ENCODE measurements at regions not wholly inside any gene's neighbourhood (a gene's known extent, or its start where the extent isn't known, plus 50 kb on each side); places are given as distances from the start of the nearest gene placed in this dataset.

DNA sequence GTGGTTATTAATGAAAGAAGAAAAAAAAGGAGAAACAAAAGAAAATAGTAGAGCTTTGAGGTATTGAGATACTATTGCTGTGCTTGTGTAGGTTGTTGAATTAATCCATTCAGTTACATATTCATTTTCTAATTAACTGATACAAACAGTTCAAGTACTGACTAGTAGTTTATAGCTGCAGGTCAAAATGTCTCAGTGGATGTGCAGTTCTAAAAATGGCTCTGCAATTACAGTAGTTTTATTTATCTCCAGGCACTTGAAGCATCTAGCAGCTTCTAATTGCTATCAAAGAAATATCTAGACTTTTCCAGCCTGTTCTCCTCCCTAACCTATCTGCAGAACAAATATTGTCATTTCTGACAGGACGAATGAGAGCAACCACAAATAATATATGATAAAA lies 1887.7 kb upstream of the PCDH7 start:
- Histone ChIP-seq H3K27ac (ENCODE audit: low read depth, low read length) (no peak overlapping the region), H3K27me3 (ENCODE audit: control insufficient read depth, low read length) (no peaks in the 10 kb centered on the region), H3K4me2 (ENCODE audit: low read length) (no peak overlapping the region), H3K4me3 (ENCODE audit: low read length) (no peak overlapping the region), H4K20me1 (ENCODE audit: control insufficient read depth, insufficient read depth, low read depth, low read length) (no peaks in the 10 kb centered on the region), H3F3A (ENCODE audit: control insufficient read depth, insufficient read depth) (no peaks in the 10 kb centered on the region), H3K36me3 (ENCODE audit: control insufficient read depth, low read length) (no peaks in the 10 kb centered on the region), H3K4me1 (ENCODE audit: control insufficient read depth, low read length) (no peaks in the 10 kb centered on the region), H3K9me2 (replicated peaks; ENCODE audit: control insufficient read depth, low read length) (no peaks in the 10 kb centered on the region), H3K9me3 (ENCODE audit: control insufficient read depth, insufficient read depth, low read length) (no peaks in the 10 kb centered on the region), H3K79me2 (ENCODE audit: control insufficient read depth, low read length) (no peaks in the 10 kb centered on the region)
- TF ChIP-seq EZH2phosphoT487 (IDR thresholded peaks at IDR 0.05; ENCODE audit: borderline replicate concordance, low read length), result no peak
- TF ChIP-seq, protein P1, sequence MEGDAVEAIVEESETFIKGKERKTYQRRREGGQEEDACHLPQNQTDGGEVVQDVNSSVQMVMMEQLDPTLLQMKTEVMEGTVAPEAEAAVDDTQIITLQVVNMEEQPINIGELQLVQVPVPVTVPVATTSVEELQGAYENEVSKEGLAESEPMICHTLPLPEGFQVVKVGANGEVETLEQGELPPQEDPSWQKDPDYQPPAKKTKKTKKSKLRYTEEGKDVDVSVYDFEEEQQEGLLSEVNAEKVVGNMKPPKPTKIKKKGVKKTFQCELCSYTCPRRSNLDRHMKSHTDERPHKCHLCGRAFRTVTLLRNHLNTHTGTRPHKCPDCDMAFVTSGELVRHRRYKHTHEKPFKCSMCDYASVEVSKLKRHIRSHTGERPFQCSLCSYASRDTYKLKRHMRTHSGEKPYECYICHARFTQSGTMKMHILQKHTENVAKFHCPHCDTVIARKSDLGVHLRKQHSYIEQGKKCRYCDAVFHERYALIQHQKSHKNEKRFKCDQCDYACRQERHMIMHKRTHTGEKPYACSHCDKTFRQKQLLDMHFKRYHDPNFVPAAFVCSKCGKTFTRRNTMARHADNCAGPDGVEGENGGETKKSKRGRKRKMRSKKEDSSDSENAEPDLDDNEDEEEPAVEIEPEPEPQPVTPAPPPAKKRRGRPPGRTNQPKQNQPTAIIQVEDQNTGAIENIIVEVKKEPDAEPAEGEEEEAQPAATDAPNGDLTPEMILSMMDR (IDR thresholded peaks at IDR 0.05; ENCODE audit: low read depth, low read length, poor library complexity, severe bottlenecking), result no peak

DNA sequence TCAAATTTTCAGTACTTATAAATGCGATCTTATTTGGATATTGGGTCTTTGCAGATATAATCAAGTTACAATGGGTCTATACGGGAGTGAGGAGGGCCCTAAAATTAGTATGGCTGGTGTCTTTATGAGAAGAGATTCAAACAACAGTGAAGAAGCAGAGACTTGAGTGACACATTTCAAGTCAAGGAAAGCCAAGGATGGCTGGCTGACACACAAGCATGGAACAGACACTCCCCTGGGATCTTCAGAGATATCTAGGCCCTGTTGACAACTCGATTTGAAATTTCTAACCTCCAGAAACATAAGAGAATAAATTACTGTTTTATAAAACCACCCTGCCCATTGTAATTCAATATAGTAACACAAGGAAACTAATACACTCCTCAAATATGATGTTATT lies 1886.0 kb upstream of the PCDH7 start:
- Histone ChIP-seq H3K79me2 (ENCODE audit: control insufficient read depth, low read length) (no peaks in the 10 kb centered on the region), H4K20me1 (ENCODE audit: control insufficient read depth, insufficient read depth, low read depth, low read length) (no peaks in the 10 kb centered on the region), H3K4me1 (ENCODE audit: control insufficient read depth, low read length) (no peaks in the 10 kb centered on the region), H3K36me3 (ENCODE audit: control insufficient read depth, low read length) (no peaks in the 10 kb centered on the region), H3K9me3 (ENCODE audit: control insufficient read depth, insufficient read depth, low read length) (no peaks in the 10 kb centered on the region), H3K9me2 (replicated peaks; ENCODE audit: control insufficient read depth, low read length) (no peaks in the 10 kb centered on the region), H3K27me3 (ENCODE audit: control insufficient read depth, low read length) (no peaks in the 10 kb centered on the region), H3K27ac (ENCODE audit: low read depth, low read length) (no peak overlapping the region), H3F3A (ENCODE audit: control insufficient read depth, insufficient read depth) (no peaks in the 10 kb centered on the region), H3K4me2 (ENCODE audit: low read length) (no peak overlapping the region), H3K4me3 (ENCODE audit: low read length) (no peak overlapping the region)
- TF ChIP-seq, protein P1 (IDR thresholded peaks at IDR 0.05; ENCODE audit: low read depth, low read length, poor library complexity, severe bottlenecking), result no peak
- no peak for TF ChIP-seq EZH2phosphoT487 (IDR thresholded peaks at IDR 0.05; ENCODE audit: borderline replicate concordance, low read length)

DNA sequence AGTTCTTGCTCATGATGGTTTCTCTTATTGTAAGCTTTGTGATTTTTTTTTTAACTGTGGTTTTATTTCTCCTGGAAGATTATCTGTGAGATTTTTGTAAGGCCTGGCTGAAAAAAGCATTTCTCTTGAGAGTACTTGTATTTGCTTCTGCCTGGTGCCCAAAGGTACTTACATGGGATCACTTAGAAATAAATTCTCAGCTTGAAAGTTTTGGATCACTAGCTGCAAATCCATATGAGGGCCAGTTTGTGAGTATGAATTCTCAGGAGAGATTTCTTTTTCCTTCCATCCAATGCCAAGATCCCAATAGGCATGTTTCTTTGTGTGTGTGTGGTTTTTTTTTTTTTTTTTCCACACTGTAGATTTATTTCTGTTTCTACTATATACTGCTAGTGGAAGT lies 1884.7 kb upstream of the PCDH7 start:
- Histone ChIP-seq H3F3A (ENCODE audit: control insufficient read depth, insufficient read depth) (no peaks in the 10 kb centered on the region), H4K20me1 (ENCODE audit: control insufficient read depth, insufficient read depth, low read depth, low read length) (no peaks in the 10 kb centered on the region), H3K4me2 (ENCODE audit: low read length) (no peak overlapping the region), H3K4me3 (ENCODE audit: low read length) (no peak overlapping the region), H3K79me2 (ENCODE audit: control insufficient read depth, low read length) (no peaks in the 10 kb centered on the region), H3K27me3 (ENCODE audit: control insufficient read depth, low read length) (no peaks in the 10 kb centered on the region), H3K4me1 (ENCODE audit: control insufficient read depth, low read length) (no peaks in the 10 kb centered on the region), H3K9me2 (replicated peaks; ENCODE audit: control insufficient read depth, low read length) (no peaks in the 10 kb centered on the region), H3K27ac (ENCODE audit: low read depth, low read length) (no peak overlapping the region), H3K9me3 (ENCODE audit: control insufficient read depth, insufficient read depth, low read length) (no peaks in the 10 kb centered on the region), H3K36me3 (ENCODE audit: control insufficient read depth, low read length) (no peaks in the 10 kb centered on the region)
- TF ChIP-seq, protein P1 (IDR thresholded peaks at IDR 0.05; ENCODE audit: low read depth, low read length, poor library complexity, severe bottlenecking), result no peak
- no peak for TF ChIP-seq EZH2phosphoT487 (IDR thresholded peaks at IDR 0.05; ENCODE audit: borderline replicate concordance, low read length)

- Histone ChIP-seq H3K9me2 (replicated peaks; ENCODE audit: control insufficient read depth, low read length) (no peaks in the 10 kb centered on the region), H3K79me2 (ENCODE audit: control insufficient read depth, low read length) (no peaks in the 10 kb centered on the region), H3K36me3 (ENCODE audit: control insufficient read depth, low read length) (no peaks in the 10 kb centered on the region), H3K4me1 (ENCODE audit: control insufficient read depth, low read length) (no peaks in the 10 kb centered on the region), H3K4me2 (ENCODE audit: low read length) (no peak overlapping the region), H4K20me1 (ENCODE audit: control insufficient read depth, insufficient read depth, low read depth, low read length) (no peaks in the 10 kb centered on the region), H3F3A (ENCODE audit: control insufficient read depth, insufficient read depth) (no peaks in the 10 kb centered on the region), H3K9me3 (ENCODE audit: control insufficient read depth, insufficient read depth, low read length) (no peaks in the 10 kb centered on the region), H3K27ac (ENCODE audit: low read depth, low read length) (no peak overlapping the region), H3K4me3 (ENCODE audit: low read length) (no peak overlapping the region), H3K27me3 (ENCODE audit: control insufficient read depth, low read length) (no peaks in the 10 kb centered on the region)
- no peak for TF ChIP-seq EZH2phosphoT487 (IDR thresholded peaks at IDR 0.05; ENCODE audit: borderline replicate concordance, low read length)
- TF ChIP-seq, protein P1 (IDR thresholded peaks at IDR 0.05; ENCODE audit: low read depth, low read length, poor library complexity, severe bottlenecking), result no peak
Observed at GRCh38 chr4:28842271-28842670, 1877.9 kb upstream of the PCDH7 start.

All from DOHH2 (cell line).